PC-3 (cell line): ENCODE measurements at regions not wholly inside any gene's neighbourhood (a gene's known extent, or its start where the extent isn't known, plus 50 kb on each side); places are given as distances from the start of the nearest gene placed in this dataset.

Experiments used
- EZH2 ChIP-seq: fragments of 300-600 bp; sonication (generic); IDR thresholded peaks from one replicate; pipeline ENCODE4 v1.6.1; 2017; ENCODE audit warnings: antibody characterized with exemption, mild to moderate bottlenecking, low read length; ENCODE audit not compliant: unreplicated experiment
- EZH2phosphoT487 ChIP-seq: fragments of 300-600 bp; sonication (generic); IDR thresholded peaks from 2 replicates; pipeline ENCODE4 v1.6.1; 2018; ENCODE audit warnings: mild to moderate bottlenecking, antibody characterized with exemption, low read length, borderline replicate concordance
- TF ChIP-seq, protein P1 (sequence below): fragments of 300-600 bp; sonication (generic); conservative IDR thresholded peaks from 2 replicates; pipeline ENCODE4 v1.5.1; 2017; ENCODE audit warnings: antibody characterized with exemption, low read depth, mild to moderate bottlenecking, low read length

GRCh38 chr7:106471686-106472440 lies 187.1 kb upstream of the NAMPT start:
- TF ChIP-seq, protein P1, sequence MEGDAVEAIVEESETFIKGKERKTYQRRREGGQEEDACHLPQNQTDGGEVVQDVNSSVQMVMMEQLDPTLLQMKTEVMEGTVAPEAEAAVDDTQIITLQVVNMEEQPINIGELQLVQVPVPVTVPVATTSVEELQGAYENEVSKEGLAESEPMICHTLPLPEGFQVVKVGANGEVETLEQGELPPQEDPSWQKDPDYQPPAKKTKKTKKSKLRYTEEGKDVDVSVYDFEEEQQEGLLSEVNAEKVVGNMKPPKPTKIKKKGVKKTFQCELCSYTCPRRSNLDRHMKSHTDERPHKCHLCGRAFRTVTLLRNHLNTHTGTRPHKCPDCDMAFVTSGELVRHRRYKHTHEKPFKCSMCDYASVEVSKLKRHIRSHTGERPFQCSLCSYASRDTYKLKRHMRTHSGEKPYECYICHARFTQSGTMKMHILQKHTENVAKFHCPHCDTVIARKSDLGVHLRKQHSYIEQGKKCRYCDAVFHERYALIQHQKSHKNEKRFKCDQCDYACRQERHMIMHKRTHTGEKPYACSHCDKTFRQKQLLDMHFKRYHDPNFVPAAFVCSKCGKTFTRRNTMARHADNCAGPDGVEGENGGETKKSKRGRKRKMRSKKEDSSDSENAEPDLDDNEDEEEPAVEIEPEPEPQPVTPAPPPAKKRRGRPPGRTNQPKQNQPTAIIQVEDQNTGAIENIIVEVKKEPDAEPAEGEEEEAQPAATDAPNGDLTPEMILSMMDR, result no peak
- TF ChIP-seq EZH2 (no peak), EZH2phosphoT487 (no peak)
